Mesendoderm (in vitro differentiated cells): ENCODE measurements at regions not wholly inside any gene's neighbourhood (a gene's known extent, or its start where the extent isn't known, plus 50 kb on each side); places are given as distances from the start of the nearest gene placed in this dataset.

ENCODE experiments used
- DNase-seq: peaks from one replicate; pipeline ENCODE4 v3.0.0; 2013
- H2AK5ac ChIP-seq: 2 replicates; pipeline ENCODE4 v1.6.1; 2013; ENCODE audit warnings: low read length, inconsistent platforms
- H2BK120ac ChIP-seq: 2 replicates; pipeline ENCODE4 v1.6.1; 2013; ENCODE audit warnings: low read depth, mild to moderate bottlenecking, low read length, moderate library complexity, mixed read lengths
- H2BK15ac ChIP-seq: replicated peaks from 2 replicates; pipeline ENCODE4 v1.6.1; 2013; ENCODE audit warnings: low read depth, mild to moderate bottlenecking, moderate library complexity
- H2BK5ac ChIP-seq: 2 replicates; pipeline ENCODE4 v1.6.1; 2013; ENCODE audit warnings: low read length, inconsistent platforms
- H3K18ac ChIP-seq: 2 replicates; pipeline ENCODE4 v1.6.1; 2013; ENCODE audit warnings: mild to moderate bottlenecking, low read length, mixed read lengths
- H3K23ac ChIP-seq: one replicate; pipeline ENCODE4 v1.6.1; 2013; ENCODE audit warnings: low read length
- H3K27ac ChIP-seq: 2 replicates; pipeline ENCODE4 v1.5.1; 2013; ENCODE audit warnings: low read depth, mild to moderate bottlenecking, inconsistent platforms, low read length, moderate library complexity
- H3K27me3 ChIP-seq: 2 replicates; pipeline ENCODE4 v1.6.1; 2013; ENCODE audit warnings: low read length, control low read depth, mild to moderate bottlenecking, inconsistent platforms; ENCODE audit not compliant: insufficient read depth, poor library complexity
- H3K36me3 ChIP-seq: 2 replicates; pipeline ENCODE4 v1.6.1; 2013; ENCODE audit warnings: low read length, inconsistent platforms; ENCODE audit not compliant: control insufficient read depth, insufficient read depth
- H3K4ac ChIP-seq: one replicate; pipeline ENCODE4 v1.6.1; 2013; ENCODE audit warnings: low read depth, mild to moderate bottlenecking, low read length, moderate library complexity
- H3K4me1 ChIP-seq: 2 replicates; pipeline ENCODE4 v1.6.1; 2013; ENCODE audit warnings: low read depth, low read length, inconsistent platforms; ENCODE audit not compliant: control insufficient read depth
- H3K4me2 ChIP-seq: 2 replicates; pipeline ENCODE4 v1.6.1; 2013; ENCODE audit warnings: low read length
- H3K4me3 ChIP-seq: 2 replicates; pipeline ENCODE4 v1.5.1; 2013; ENCODE audit warnings: mild to moderate bottlenecking, low read length
- H3K56ac ChIP-seq: one replicate; pipeline ENCODE4 v1.6.1; 2013; ENCODE audit warnings: low read length
- H3K79me1 ChIP-seq: 2 replicates; pipeline ENCODE4 v1.6.1; 2013; ENCODE audit warnings: low read length, inconsistent platforms
- H3K79me2 ChIP-seq: 2 replicates; pipeline ENCODE4 v1.6.1; 2013; ENCODE audit warnings: mild to moderate bottlenecking, low read length; ENCODE audit not compliant: control insufficient read depth, insufficient read depth
- H3K9ac ChIP-seq: 2 replicates; pipeline ENCODE4 v1.6.1; 2013; ENCODE audit warnings: low read length, inconsistent platforms
- H4K5ac ChIP-seq: one replicate; pipeline ENCODE4 v1.6.1; 2013; ENCODE audit warnings: low read length
- H4K8ac ChIP-seq: one replicate; pipeline ENCODE4 v1.6.1; 2013; ENCODE audit warnings: low read depth, mild to moderate bottlenecking, control low read depth, low read length, moderate library complexity
- WGBS: extraction: QIAGEN DNeasy Blood & Tissue Kit; methylation state at CpG from one replicate; pipeline ENCODE4 v1.1.7; 2013; ENCODE audit warnings: low lambda C conversion rate, missing lambda C conversion rate; ENCODE audit not compliant: insufficient coverage; ENCODE audit errors: extremely low coverage; 5-methylcytosine and 5-hydroxymethylcytosine counted together

- no peak overlapping the region for H4K8ac ChIP-seq
- H3K4ac ChIP-seq: no peak overlapping the region
- no peaks in the 10 kb centered on the region for H3K36me3 ChIP-seq
- H2AK5ac ChIP-seq: no peak overlapping the region
- H2BK5ac ChIP-seq: no peak overlapping the region
- WGBS: no CpG with 5 or more reads among the region's 6 CpGs
- no peak overlapping the region for H3K56ac ChIP-seq
- no peak overlapping the region for H3K18ac ChIP-seq
- no peak overlapping the region for H3K23ac ChIP-seq
- H2BK15ac ChIP-seq: no peak overlapping the region
- no peaks in the 10 kb centered on the region for H3K27me3 ChIP-seq
- H3K4me1 ChIP-seq: no peaks in the 10 kb centered on the region
- no peak overlapping the region for H3K4me3 ChIP-seq
- no peak overlapping the region for H3K27ac ChIP-seq
- no peak overlapping the region for H3K4me2 ChIP-seq
- H2BK120ac ChIP-seq: no peak overlapping the region
- peak; percentile 5 for DNase-seq
- H3K79me2 ChIP-seq: no peaks in the 10 kb centered on the region
- no peaks in the 10 kb centered on the region for H3K79me1 ChIP-seq
- no peak overlapping the region for H3K9ac ChIP-seq
- H4K5ac ChIP-seq: no peak overlapping the region
Observed at GRCh38 chr2:4895371-4895770, 796.8 kb upstream of the SOX11 start.

- H3K18ac ChIP-seq: no peak overlapping the region
- DNase-seq: peak; percentile 22
- no peak overlapping the region for H4K8ac ChIP-seq
- H3K4me3 ChIP-seq: no peak overlapping the region
- H3K56ac ChIP-seq: no peak overlapping the region
- WGBS: no CpG with 5 or more reads among the region's 5 CpGs
- H3K79me1 ChIP-seq: no peaks in the 10 kb centered on the region
- no peak overlapping the region for H4K5ac ChIP-seq
- no peaks in the 10 kb centered on the region for H3K4me1 ChIP-seq
- H3K4me2 ChIP-seq: no peak overlapping the region
- H3K27me3 ChIP-seq: no peaks in the 10 kb centered on the region
- H3K36me3 ChIP-seq: no peaks in the 10 kb centered on the region
- H2BK5ac ChIP-seq: no peak overlapping the region
- H3K27ac ChIP-seq: no peak overlapping the region
- H3K79me2 ChIP-seq: no peaks in the 10 kb centered on the region
- no peak overlapping the region for H3K9ac ChIP-seq
- no peak overlapping the region for H3K4ac ChIP-seq
- no peak overlapping the region for H2BK15ac ChIP-seq
- H2AK5ac ChIP-seq: no peak overlapping the region
- H2BK120ac ChIP-seq: no peak overlapping the region
- no peak overlapping the region for H3K23ac ChIP-seq
Observed at GRCh38 chr2:4898706-4899105, 793.5 kb upstream of the SOX11 start.

GRCh38 chr2:4900242-4900641, 791.9 kb upstream of the SOX11 start:
- H2BK120ac ChIP-seq: no peak overlapping the region
- H3K9ac ChIP-seq: no peak overlapping the region
- H3K4me2 ChIP-seq: no peak overlapping the region
- no peaks in the 10 kb centered on the region for H3K27me3 ChIP-seq
- no peak for DNase-seq
- H3K4ac ChIP-seq: no peak overlapping the region
- H4K5ac ChIP-seq: no peak overlapping the region
- WGBS: no CpG with 5 or more reads among the region's 5 CpGs
- no peaks in the 10 kb centered on the region for H3K79me1 ChIP-seq
- H4K8ac ChIP-seq: no peak overlapping the region
- H2BK15ac ChIP-seq: no peak overlapping the region
- no peaks in the 10 kb centered on the region for H3K4me1 ChIP-seq
- no peaks in the 10 kb centered on the region for H3K36me3 ChIP-seq
- H2AK5ac ChIP-seq: no peak overlapping the region
- no peak overlapping the region for H3K18ac ChIP-seq
- H3K27ac ChIP-seq: no peak overlapping the region
- no peak overlapping the region for H2BK5ac ChIP-seq
- H3K4me3 ChIP-seq: no peak overlapping the region
- no peak overlapping the region for H3K23ac ChIP-seq
- H3K56ac ChIP-seq: no peak overlapping the region
- no peaks in the 10 kb centered on the region for H3K79me2 ChIP-seq

GRCh38 chr2:4900861-4901770, 791.1 kb upstream of the SOX11 start:
- Histone ChIP-seq H3K56ac (no peak overlapping the region), H3K9ac (no peak overlapping the region), H3K4ac (no peak overlapping the region), H2AK5ac (no peak overlapping the region), H2BK15ac (no peak overlapping the region), H3K23ac (no peak overlapping the region), H3K36me3 (no peaks in the 10 kb centered on the region), H3K4me1 (no peaks in the 10 kb centered on the region), H3K4me3 (no peak overlapping the region), H3K18ac (no peak overlapping the region), H3K27ac (no peak overlapping the region), H2BK5ac (no peak overlapping the region), H4K8ac (no peak overlapping the region), H2BK120ac (no peak overlapping the region), H3K27me3 (no peaks in the 10 kb centered on the region), H3K79me1 (no peaks in the 10 kb centered on the region), H3K79me2 (no peaks in the 10 kb centered on the region), H3K4me2 (no peak overlapping the region), H4K5ac (no peak overlapping the region)
- no peak for DNase-seq
- no CpG with 5 or more reads among the region's 11 CpGs for WGBS

DNA sequence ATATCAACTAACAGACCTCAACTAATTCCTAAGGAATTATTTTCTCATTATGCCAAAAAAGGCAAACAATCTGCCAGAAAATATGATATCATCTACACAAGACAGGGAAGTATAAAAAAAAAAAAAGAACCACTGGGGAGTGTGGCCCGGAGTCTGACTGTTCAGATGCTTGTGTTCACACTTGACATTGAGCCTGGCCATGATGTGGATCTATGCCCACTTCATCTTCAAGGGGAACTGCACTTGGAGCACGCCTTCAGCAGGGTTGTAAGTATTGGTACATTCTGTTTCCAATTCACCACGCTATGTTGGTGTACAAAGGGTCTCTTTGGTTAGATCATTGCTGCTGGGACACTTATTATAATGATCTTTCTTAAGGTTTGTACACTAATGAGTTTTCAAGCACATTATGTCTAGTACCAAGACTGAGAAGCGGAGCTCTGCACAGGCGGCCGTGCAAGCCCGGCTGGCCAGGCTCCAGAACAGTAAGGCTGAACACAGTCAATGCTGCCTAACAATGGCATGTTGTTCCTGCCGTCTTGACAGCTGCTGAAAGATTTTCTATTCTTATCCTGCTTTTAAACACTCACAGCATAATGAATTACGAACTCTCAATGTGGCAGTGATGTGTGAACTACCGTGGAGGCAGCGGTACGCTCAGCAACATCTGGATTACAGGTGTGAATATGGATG, 788.4 kb upstream of the SOX11 start:
- Histone ChIP-seq H2BK5ac (no peak overlapping the region), H3K79me1 (no peaks in the 10 kb centered on the region), H3K4me3 (no peak overlapping the region), H3K27ac (no peak overlapping the region), H4K5ac (no peak overlapping the region), H3K56ac (no peak overlapping the region), H3K9ac (no peak overlapping the region), H3K4ac (no peak overlapping the region), H3K18ac (no peak overlapping the region), H4K8ac (no peak overlapping the region), H3K4me1 (no peaks in the 10 kb centered on the region), H2BK120ac (no peak overlapping the region), H2BK15ac (no peak overlapping the region), H3K79me2 (no peaks in the 10 kb centered on the region), H3K4me2 (no peak overlapping the region), H3K27me3 (no peaks in the 10 kb centered on the region), H2AK5ac (no peak overlapping the region), H3K36me3 (no peaks in the 10 kb centered on the region), H3K23ac (no peak overlapping the region)
- DNase-seq: no peak
- no CpG with 5 or more reads among the region's 12 CpGs for WGBS
